ENCODE measurements at regions not wholly inside any gene's neighbourhood (a gene's known extent, or its start where the extent isn't known, plus 50 kb on each side); places are given as distances from the start of the nearest gene placed in this dataset.

- TF ChIP-seq, protein P1, sequence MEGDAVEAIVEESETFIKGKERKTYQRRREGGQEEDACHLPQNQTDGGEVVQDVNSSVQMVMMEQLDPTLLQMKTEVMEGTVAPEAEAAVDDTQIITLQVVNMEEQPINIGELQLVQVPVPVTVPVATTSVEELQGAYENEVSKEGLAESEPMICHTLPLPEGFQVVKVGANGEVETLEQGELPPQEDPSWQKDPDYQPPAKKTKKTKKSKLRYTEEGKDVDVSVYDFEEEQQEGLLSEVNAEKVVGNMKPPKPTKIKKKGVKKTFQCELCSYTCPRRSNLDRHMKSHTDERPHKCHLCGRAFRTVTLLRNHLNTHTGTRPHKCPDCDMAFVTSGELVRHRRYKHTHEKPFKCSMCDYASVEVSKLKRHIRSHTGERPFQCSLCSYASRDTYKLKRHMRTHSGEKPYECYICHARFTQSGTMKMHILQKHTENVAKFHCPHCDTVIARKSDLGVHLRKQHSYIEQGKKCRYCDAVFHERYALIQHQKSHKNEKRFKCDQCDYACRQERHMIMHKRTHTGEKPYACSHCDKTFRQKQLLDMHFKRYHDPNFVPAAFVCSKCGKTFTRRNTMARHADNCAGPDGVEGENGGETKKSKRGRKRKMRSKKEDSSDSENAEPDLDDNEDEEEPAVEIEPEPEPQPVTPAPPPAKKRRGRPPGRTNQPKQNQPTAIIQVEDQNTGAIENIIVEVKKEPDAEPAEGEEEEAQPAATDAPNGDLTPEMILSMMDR (IDR thresholded peaks at IDR 0.05), result no peak
- TF ChIP-seq ZFX (IDR thresholded peaks at IDR 0.05; ENCODE audit: borderline replicate concordance), result no peak
Observed at GRCh38 chr2:4279431-4279830, 576.1 kb downstream of the DCDC2C start.
